ENCODE measurements at regions not wholly inside any gene's neighbourhood (a gene's known extent, or its start where the extent isn't known, plus 50 kb on each side); places are given as distances from the start of the nearest gene placed in this dataset.

DNA sequence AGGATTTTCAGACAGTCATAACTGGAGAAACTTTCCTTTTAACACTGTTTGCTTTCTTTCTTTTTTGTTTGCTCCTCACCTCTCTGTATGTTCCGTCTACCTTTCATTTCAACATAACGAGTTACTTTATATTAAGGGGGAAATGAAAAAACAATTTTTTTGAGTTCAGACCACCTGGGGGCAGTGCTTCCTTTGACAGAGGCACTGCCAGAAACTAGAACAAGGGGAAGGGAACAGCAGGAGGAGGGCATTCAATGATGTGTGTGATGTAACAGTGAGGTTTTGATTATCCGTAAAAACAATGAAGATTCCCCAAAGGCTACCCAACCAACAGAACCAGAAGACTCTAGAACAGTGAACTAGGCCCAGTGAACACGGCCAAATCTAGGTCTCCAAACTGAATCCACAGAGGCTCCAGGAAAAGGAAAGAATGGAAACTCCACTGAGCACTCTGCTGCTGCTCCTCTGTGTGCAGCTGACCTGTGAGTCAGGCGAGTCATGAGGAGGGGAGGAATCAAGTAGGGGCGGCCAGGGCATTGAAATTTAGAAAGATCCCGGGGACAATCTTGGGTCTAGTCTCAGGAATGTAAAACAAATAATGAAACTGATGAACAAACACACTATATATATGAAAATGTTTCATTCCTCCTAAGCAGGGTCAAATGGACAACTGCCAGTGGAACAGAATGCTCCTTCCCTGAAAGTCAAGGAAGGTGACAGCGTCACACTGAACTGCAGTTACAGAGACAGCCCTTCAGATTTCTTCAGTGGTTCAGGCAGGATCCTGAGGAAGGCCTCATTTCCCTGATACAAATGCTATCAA is 323.5 kb downstream of the DAD1 start:
- TF ChIP-seq, protein P1, sequence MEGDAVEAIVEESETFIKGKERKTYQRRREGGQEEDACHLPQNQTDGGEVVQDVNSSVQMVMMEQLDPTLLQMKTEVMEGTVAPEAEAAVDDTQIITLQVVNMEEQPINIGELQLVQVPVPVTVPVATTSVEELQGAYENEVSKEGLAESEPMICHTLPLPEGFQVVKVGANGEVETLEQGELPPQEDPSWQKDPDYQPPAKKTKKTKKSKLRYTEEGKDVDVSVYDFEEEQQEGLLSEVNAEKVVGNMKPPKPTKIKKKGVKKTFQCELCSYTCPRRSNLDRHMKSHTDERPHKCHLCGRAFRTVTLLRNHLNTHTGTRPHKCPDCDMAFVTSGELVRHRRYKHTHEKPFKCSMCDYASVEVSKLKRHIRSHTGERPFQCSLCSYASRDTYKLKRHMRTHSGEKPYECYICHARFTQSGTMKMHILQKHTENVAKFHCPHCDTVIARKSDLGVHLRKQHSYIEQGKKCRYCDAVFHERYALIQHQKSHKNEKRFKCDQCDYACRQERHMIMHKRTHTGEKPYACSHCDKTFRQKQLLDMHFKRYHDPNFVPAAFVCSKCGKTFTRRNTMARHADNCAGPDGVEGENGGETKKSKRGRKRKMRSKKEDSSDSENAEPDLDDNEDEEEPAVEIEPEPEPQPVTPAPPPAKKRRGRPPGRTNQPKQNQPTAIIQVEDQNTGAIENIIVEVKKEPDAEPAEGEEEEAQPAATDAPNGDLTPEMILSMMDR (IDR thresholded peaks at IDR 0.05) = no peak
- no peak for TF ChIP-seq POLR2A (IDR thresholded peaks at IDR 0.05)
- no peak for TF ChIP-seq POLR2AphosphoS5 (IDR thresholded peaks at IDR 0.05)
